DMS79 (cell line): ENCODE measurements at regions not wholly inside any gene's neighbourhood (a gene's known extent, or its start where the extent isn't known, plus 50 kb on each side); places are given as distances from the start of the nearest gene placed in this dataset.

Experiments
- DNase-seq: peaks from one replicate; lab custom pipeline; 2025; lab: John Stamatoyannopoulos, UW

GRCh38 chr2:120828829-120829632, 93.4 kb downstream of the GLI2 start:
- no peak for DNase-seq

GRCh38 chr2:120829633-120830025, 94.0 kb downstream of the GLI2 start:
- no peak for DNase-seq

- no peak for DNase-seq
Measured at GRCh38 chr2:120830096-120830830, 94.6 kb downstream of the GLI2 start.

DNA sequence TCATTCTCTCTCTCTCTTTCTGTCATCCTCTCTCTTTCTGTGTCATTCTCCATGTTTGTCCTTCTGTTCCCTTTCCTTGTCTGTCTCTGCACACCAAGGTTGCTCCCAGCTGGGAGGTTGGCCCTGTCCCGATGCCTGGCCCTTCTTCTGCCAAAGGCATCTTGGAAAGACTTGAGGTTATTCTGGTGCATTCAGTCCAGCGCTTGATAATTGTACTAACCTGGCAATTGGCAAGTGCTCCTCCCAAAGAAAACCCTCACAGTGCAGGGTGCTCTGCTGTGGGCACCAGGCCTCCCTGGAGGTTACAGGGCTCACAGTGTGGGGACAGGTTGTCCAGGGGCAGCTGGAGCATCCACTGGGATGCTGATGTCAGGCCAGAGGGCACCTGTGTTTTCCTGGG, 95.4 kb downstream of the GLI2 start:
- DNase-seq = no peak

- no peak for DNase-seq
Measured at GRCh38 chr2:120831891-120832290, 96.2 kb downstream of the GLI2 start.

DNA sequence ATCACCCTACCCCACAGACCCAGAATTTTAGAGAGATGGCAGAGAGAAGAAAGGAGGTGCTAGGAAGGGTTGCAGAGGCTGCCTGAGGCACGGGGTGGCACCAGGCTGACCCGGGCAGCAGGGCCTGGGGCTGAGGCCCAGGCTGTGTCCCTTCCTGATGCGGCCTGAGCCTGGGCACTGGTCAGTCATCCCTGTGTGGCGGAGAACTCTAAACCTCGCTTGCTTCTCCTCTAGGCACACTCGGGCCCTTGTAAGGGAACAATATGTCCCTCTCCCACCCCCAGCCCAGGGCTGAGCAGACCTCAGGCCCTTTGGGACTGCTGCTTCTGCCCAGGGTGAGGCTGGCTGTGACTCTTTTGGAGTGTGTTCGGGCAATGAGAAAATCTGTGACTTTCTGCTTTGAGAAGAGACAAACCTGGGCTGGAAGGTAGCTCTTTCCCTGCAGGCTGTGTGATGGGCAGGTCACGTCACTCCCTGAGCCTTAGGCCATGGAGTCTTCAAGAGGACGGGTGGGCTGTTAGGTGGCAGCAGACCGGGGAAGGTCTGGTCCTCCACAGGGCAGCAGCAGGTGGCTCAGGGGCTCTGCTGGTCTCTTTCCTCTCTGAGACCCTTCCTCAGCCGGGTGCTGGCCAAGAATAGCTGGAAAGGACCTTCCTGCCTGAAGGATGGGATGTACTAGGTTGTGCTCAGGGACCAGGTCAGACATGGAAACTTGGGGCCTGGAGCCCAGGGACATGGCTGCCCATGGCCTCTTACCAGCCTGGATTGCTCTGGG, 96.8 kb downstream of the GLI2 start:
- DNase-seq = no peak

GRCh38 chr2:120833127-120833675, 97.5 kb downstream of the GLI2 start:
- DNase-seq = no peak

DNA sequence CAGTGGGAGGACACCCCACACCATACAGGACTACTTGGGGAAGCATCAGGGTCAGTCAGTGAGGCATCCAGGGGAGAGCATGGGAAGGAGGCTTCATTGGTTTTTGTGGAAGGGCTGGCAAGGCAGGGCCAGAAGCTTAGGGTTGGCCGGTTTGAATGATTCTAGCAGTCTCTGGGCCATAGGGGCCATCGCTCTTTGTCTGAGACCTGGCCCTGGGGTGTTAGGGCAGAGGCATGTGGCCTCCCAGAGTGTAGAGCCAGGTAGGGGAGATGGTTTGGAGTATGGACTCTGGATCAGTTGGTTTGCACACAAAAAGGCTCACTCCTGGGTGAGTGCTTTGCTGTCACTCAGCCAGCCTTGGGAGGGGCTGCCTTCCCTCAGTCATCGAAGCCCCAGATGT, 98.5 kb downstream of the GLI2 start:
- DNase-seq = no peak

GRCh38 chr2:120836281-120836680, 100.6 kb downstream of the GLI2 start:
- no peak for DNase-seq

DNA sequence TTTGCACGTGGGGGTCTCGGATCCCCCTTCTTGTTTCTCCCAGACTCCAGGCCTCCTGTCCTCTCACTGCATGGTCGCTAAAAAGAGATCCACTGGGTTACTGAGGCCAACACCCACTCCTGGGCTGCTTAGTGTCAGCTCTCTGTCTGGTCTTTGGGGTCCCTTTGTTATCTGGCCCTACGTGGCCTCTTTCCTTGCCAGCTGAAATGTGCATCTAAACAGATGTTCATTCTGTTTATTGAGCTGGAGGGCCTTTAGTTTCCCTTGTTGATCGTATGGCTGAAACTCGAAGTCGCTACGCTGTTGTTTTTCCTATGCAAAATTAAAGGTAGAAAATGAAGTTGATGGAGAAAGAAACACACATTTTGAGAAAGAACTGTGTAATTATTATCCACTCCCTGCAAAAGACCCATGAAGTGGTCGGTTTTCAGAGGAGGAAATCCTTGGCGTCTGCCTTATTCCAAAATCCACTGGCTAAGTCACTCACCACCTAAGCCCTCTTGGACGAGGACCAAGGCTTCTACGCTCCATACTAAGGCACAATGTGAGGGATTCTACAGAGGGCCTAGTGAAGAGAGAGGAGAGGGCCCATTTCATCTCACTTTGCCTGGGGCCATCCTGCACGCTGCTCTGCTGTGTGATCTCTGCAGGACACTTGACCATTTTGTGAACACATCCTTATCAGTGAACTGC, 105.3 kb downstream of the GLI2 start:
- DNase-seq = no peak

- no peak for DNase-seq
Measured at GRCh38 chr2:120842456-120843439, 107.1 kb downstream of the GLI2 start.

GRCh38 chr2:120844070-120844738, 108.5 kb downstream of the GLI2 start:
- DNase-seq = no peak

- no peak for DNase-seq
Measured at GRCh38 chr2:120845277-120845676, 109.6 kb downstream of the GLI2 start.

DNA sequence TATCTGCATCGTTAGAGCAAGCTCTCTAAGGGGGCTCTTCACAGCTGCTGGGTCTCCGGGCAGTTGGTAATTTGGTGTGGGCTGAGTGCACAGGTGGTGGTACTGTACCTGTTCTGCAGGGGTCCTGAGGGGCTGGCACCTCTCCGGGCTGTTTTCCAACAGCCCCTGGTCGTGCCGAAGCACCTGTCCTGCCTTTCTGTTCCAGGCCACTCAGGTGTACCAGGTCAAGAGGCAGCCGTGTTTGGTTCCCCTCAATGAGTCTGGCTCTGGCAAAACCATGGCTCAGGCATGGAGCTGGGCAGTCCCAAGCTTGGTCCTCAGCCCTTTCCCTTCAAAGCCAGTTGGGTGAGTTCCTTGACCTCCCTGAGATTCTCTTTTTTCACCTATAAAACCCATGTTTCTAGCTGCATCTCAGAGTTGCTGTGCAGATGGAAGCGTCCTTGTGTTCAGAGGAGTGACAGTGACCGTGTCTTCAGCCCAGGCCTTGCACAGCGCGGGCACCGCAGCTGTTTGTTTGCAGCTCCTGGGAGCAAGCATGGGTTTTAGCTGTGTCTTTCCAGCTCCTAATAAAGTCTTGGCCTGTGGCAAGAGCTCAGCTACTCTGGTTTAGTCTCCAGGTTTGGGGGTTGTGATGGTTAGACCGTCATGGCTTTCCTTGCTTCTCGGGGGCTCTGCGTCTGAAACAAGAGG, 110.9 kb downstream of the GLI2 start:
- DNase-seq = peak; percentile 91

DNA sequence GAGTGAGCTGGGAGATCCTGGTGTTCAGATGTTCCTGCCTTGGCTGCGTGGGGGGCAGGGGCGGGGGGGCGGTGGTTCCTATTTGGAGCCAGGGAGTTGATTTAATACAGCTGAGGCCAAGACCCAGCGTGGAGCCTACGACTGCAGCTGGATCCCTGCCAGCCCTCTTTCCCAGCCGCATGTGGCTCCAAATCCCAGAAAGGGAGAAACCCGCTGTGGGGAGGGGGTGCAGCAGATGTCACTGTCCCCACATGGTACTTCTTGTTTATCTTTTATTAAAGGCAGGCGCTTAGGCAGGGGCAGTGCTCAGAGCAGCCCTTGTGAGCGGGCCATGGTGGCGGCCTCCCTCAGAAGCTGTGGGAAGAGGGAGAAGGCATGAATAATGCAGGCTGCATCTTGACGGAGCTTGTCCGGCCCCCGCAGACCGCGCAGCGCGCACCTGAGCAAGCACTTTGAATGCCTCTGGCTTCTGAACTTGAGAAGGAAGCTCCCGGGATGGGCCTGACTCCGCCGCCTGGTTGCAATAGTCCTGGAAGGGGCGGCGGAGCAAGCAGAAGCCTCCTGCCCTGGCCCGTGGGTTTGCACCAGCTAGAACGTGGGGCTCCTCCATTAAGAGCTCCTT, 112.1 kb downstream of the GLI2 start:
- peak; percentile 60 for DNase-seq

DNA sequence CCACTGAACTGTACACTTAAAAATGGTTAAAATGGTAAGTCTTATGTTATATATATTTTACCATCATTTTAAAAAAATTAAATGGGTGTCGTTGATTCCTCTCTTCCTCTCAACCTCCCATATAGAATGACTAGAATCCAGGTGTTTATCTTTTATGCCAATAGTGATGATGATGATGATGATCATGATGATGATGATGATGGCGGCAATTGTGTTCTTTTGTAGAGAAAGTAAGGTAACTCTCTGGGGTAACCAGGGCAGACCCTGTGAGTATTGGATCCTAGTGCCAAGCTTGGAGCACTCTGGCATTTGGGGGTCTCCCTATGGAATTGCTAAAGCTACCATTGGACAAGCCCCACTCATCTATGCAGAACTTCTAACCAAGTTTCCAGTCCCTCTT, 113.6 kb downstream of the GLI2 start:
- no peak for DNase-seq

- no peak for DNase-seq
Measured at GRCh38 chr2:120850551-120850950, 114.9 kb downstream of the GLI2 start.

- no peak for DNase-seq
Measured at GRCh38 chr2:120851116-120851773, 115.6 kb downstream of the GLI2 start.
